ENCODE measurements at regions not wholly inside any gene's neighbourhood (a gene's known extent, or its start where the extent isn't known, plus 50 kb on each side); places are given as distances from the start of the nearest gene placed in this dataset.

DNA sequence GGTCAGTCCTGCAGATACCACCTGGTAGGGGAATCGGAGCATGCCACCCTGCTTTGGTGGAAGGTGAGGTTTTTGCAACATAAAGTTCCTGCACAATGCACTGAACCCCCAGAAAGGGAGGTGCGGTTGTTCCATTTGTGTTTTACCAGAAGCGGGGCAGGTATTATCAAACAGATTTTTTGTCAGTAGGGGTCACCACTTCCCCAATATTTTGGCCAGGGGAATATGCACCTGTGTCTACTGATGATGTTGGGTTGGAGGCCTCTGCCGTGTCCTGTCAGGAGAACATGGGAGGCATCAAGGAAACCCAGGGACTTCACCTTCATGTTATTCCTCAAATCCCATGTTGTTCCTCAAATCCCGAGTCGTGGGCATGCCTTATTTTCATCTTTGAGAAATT is 438.7 kb downstream of the NTRK2 start:
- Histone ChIP-seq H3K9ac (ENCODE audit: low read depth, low read length) (no peak overlapping the region), H3K4me3 (ENCODE audit: low read depth in 1 of 2, low read length in 2 of 2) (no peak overlapping the region), H3K4me2 (ENCODE audit: insufficient read depth, low read length) (no peak overlapping the region), H3K36me3 (ENCODE audit: insufficient read depth, low read length) (no peaks in the 10 kb centered on the region), H3K4me1 (ENCODE audit: insufficient read depth, low read length) (no peaks in the 10 kb centered on the region), H3K9me3 (ENCODE audit: insufficient read depth, low read length, severe bottlenecking) (no peaks in the 10 kb centered on the region), H4K20me1 (ENCODE audit: insufficient read depth, low read length) (no peaks in the 10 kb centered on the region), H3K79me2 (ENCODE audit: insufficient read depth, low read length) (no peaks in the 10 kb centered on the region), H3K27me3 (ENCODE audit: insufficient read depth, low read length, poor library complexity) (no peaks in the 10 kb centered on the region), H2AFZ (ENCODE audit: low read depth, low read length) (no peak overlapping the region), H3K27ac (ENCODE audit: low read length) (no peak overlapping the region)
- ATAC-seq (ENCODE audit: insufficient read depth, low read depth) (no peak), DNase-seq (no peak)
- TF ChIP-seq, protein P1, sequence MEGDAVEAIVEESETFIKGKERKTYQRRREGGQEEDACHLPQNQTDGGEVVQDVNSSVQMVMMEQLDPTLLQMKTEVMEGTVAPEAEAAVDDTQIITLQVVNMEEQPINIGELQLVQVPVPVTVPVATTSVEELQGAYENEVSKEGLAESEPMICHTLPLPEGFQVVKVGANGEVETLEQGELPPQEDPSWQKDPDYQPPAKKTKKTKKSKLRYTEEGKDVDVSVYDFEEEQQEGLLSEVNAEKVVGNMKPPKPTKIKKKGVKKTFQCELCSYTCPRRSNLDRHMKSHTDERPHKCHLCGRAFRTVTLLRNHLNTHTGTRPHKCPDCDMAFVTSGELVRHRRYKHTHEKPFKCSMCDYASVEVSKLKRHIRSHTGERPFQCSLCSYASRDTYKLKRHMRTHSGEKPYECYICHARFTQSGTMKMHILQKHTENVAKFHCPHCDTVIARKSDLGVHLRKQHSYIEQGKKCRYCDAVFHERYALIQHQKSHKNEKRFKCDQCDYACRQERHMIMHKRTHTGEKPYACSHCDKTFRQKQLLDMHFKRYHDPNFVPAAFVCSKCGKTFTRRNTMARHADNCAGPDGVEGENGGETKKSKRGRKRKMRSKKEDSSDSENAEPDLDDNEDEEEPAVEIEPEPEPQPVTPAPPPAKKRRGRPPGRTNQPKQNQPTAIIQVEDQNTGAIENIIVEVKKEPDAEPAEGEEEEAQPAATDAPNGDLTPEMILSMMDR (IDR thresholded peaks at IDR 0.05; ENCODE audit: borderline replicate concordance, extremely low read depth, low read length, poor library complexity, severe bottlenecking) = peak; percentile 17
- no peak for TF ChIP-seq EZH2 (IDR thresholded peaks at IDR 0.05; ENCODE audit: borderline replicate concordance, low read depth, low read length, severe bottlenecking)

DNA sequence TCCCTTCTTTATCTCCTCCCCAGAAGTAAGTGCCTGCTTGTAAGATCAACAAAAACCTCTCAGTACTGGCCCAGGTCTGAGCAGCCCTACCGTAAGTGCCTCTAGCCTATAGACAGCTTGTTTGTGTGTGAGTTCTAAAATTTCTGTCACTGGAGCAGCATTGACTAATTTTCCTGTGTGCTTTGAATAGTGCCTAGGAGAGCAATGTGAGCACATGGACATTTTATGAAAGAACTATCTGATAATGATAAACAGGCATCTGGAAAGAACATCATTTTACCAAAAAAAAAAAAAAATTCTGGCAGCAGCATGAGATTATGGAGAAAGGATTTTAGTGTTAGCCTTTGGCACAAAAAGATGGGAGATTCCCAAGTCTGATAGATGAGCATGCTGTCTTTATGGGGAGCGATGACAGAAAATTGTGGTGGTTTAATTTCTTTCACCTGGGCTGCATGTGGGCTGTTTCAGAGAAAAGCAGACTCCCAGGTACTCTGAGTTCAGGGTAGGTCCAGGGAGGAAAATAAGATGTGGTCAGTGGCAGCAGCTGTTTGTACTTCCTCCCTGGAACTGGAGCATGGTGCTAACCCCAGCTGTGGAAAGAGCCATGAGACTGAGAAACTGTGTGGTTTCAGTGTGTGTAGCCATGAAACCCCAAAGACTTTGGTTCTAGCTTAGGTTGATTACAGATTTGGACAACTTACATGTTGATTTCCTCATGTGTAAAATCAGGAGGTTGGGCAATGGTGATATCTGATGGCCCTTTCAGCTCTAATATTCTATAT is 419.9 kb downstream of the NTRK2 start:
- Histone ChIP-seq H2AFZ (ENCODE audit: low read depth, low read length) (no peak overlapping the region), H3K27me3 (ENCODE audit: insufficient read depth, low read length, poor library complexity) (no peaks in the 10 kb centered on the region), H3K9ac (ENCODE audit: low read depth, low read length) (no peak overlapping the region), H3K4me3 (ENCODE audit: low read depth in 1 of 2, low read length in 2 of 2) (no peak overlapping the region), H3K4me1 (ENCODE audit: insufficient read depth, low read length) (no peaks in the 10 kb centered on the region), H3K4me2 (ENCODE audit: insufficient read depth, low read length) (no peak overlapping the region), H3K36me3 (ENCODE audit: insufficient read depth, low read length) (no peaks in the 10 kb centered on the region), H3K27ac (ENCODE audit: low read length) (no peak overlapping the region), H3K79me2 (ENCODE audit: insufficient read depth, low read length) (no peaks in the 10 kb centered on the region), H4K20me1 (ENCODE audit: insufficient read depth, low read length) (no peaks in the 10 kb centered on the region), H3K9me3 (ENCODE audit: insufficient read depth, low read length, severe bottlenecking) (no peaks in the 10 kb centered on the region)
- DNase-seq (no peak), ATAC-seq (ENCODE audit: insufficient read depth, low read depth) (no peak)
- no peak for TF ChIP-seq EZH2 (IDR thresholded peaks at IDR 0.05; ENCODE audit: borderline replicate concordance, low read depth, low read length, severe bottlenecking)
- TF ChIP-seq, protein P1 (IDR thresholded peaks at IDR 0.05; ENCODE audit: borderline replicate concordance, extremely low read depth, low read length, poor library complexity, severe bottlenecking) = no peak

- Histone ChIP-seq H3K27me3 (ENCODE audit: insufficient read depth, low read length, poor library complexity) (no peaks in the 10 kb centered on the region), H3K9me3 (ENCODE audit: insufficient read depth, low read length, severe bottlenecking) (no peaks in the 10 kb centered on the region), H2AFZ (ENCODE audit: low read depth, low read length) (no peak overlapping the region), H3K4me3 (ENCODE audit: low read depth in 1 of 2, low read length in 2 of 2) (no peak overlapping the region), H3K9ac (ENCODE audit: low read depth, low read length) (no peak overlapping the region), H3K36me3 (ENCODE audit: insufficient read depth, low read length) (no peaks in the 10 kb centered on the region), H3K79me2 (ENCODE audit: insufficient read depth, low read length) (no peaks in the 10 kb centered on the region), H3K27ac (ENCODE audit: low read length) (no peak overlapping the region), H3K4me2 (ENCODE audit: insufficient read depth, low read length) (no peak overlapping the region), H3K4me1 (ENCODE audit: insufficient read depth, low read length) (no peaks in the 10 kb centered on the region), H4K20me1 (ENCODE audit: insufficient read depth, low read length) (no peaks in the 10 kb centered on the region)
- no peak for ATAC-seq (ENCODE audit: insufficient read depth, low read depth)
- TF ChIP-seq, protein P1 (IDR thresholded peaks at IDR 0.05; ENCODE audit: borderline replicate concordance, extremely low read depth, low read length, poor library complexity, severe bottlenecking) = no peak
- no peak for TF ChIP-seq EZH2 (IDR thresholded peaks at IDR 0.05; ENCODE audit: borderline replicate concordance, low read depth, low read length, severe bottlenecking)
- no peak for DNase-seq
Measured at GRCh38 chr9:85081963-85082362, 412.4 kb downstream of the NTRK2 start.

All from DND-41 (cell line).